Nephron progenitor cell (in vitro differentiated cells): ENCODE measurements at regions not wholly inside any gene's neighbourhood (a gene's known extent, or its start where the extent isn't known, plus 50 kb on each side); places are given as distances from the start of the nearest gene placed in this dataset.

Source experiments
- DNase-seq: peaks from one replicate; pipeline ENCODE4 v3.0.0; 2021
- H3K27ac Mint-ChIP-seq: 2 replicates; pipeline ENCODE4 v1.8.0; 2021; ENCODE audit warnings: mild to moderate bottlenecking, moderate library complexity, mixed read lengths
- H3K27me3 Mint-ChIP-seq: 2 replicates; pipeline ENCODE4 v1.8.0; 2021; ENCODE audit warnings: mild to moderate bottlenecking, low read depth, mixed read lengths; ENCODE audit not compliant: poor library complexity
- H3K36me3 Mint-ChIP-seq: 2 replicates; pipeline ENCODE4 v1.8.0; 2021; ENCODE audit warnings: low read depth, mixed read lengths
- H3K4me1 Mint-ChIP-seq: 2 replicates; pipeline ENCODE4 v1.8.0; 2021; ENCODE audit warnings: mixed read lengths
- H3K4me3 Mint-ChIP-seq: 2 replicates; pipeline ENCODE4 v1.8.0; 2021; ENCODE audit warnings: mild to moderate bottlenecking, moderate library complexity, mixed read lengths
- H3K9me3 Mint-ChIP-seq: 2 replicates; pipeline ENCODE4 v1.8.0; 2021; ENCODE audit warnings: mild to moderate bottlenecking, moderate library complexity, mixed read lengths
- CTCF ChIP-seq: fragments of 200-600 bp; sonication (generic); IDR thresholded peaks from 2 replicates; pipeline ENCODE4 v1.5.0; 2021; ENCODE audit warnings: antibody characterized with exemption

DNA sequence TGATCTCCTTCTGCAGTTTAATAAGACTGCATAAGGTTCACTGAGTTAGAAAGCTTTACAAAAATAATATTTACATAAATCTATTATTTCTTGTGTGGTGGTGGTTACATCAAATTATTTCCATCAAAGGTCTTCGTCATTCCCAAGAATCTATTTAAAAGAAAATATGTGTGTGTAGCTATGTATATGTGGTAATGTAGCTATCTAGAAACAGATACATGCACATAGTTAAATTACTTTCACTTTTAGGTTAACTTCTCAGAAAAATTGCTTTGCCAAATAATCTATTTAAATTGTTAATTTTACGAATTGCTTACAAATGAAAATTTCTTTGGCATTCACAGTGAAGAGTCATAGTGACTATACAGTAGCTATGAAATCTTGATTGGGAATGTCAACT lies 633.2 kb downstream of the DMRTA1 start:
- no peaks in the 10 kb centered on the region for H3K4me1 Mint-ChIP-seq
- DNase-seq = no peak
- no peak overlapping the region for H3K27ac Mint-ChIP-seq
- peaks cover 4% of the 10 kb centered on the region for H3K9me3 Mint-ChIP-seq
- TF ChIP-seq CTCF = no peak
- H3K36me3 Mint-ChIP-seq = no peaks in the 10 kb centered on the region
- H3K4me3 Mint-ChIP-seq = no peak overlapping the region
- H3K27me3 Mint-ChIP-seq = no peaks in the 10 kb centered on the region

DNA sequence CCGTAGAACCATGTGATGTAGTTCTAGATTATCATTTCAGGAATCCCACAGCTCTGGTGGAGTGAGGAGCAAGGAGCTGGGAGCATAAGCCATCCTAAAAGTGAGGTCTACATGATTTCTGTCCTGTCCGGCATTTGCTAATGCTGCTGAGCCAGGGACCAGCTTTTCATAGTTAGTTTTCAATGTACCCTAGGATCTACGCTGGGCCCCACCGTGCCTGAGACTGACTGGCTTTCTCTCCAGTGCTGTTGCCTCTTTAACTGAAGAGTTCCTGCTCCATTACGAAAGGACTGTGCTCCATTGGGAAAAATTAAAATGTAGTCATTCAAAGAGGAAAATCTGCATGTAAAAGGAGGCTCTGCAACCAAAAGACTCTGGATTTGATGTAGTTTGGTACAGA lies 634.8 kb downstream of the DMRTA1 start:
- no peak for TF ChIP-seq CTCF
- no peak for DNase-seq
- Mint-ChIP-seq H3K27ac (no peak overlapping the region), H3K36me3 (no peaks in the 10 kb centered on the region), H3K4me1 (no peaks in the 10 kb centered on the region), H3K4me3 (no peak overlapping the region), H3K9me3 (peaks cover 17% of the 10 kb centered on the region), H3K27me3 (no peaks in the 10 kb centered on the region)

- Mint-ChIP-seq H3K4me3 (no peak overlapping the region), H3K27ac (no peak overlapping the region), H3K9me3 (peaks cover 17% of the 10 kb centered on the region), H3K36me3 (no peaks in the 10 kb centered on the region), H3K4me1 (no peaks in the 10 kb centered on the region), H3K27me3 (peaks cover 2% of the 10 kb centered on the region)
- TF ChIP-seq CTCF = no peak
- peak; percentile 36 for DNase-seq
Observed at GRCh38 chr9:23088932-23089364, 642.3 kb downstream of the DMRTA1 start.

GRCh38 chr9:23117616-23118015 lies 671.0 kb downstream of the DMRTA1 start:
- no peak for TF ChIP-seq CTCF
- DNase-seq = no peak
- H3K4me3 Mint-ChIP-seq = no peak overlapping the region
- H3K36me3 Mint-ChIP-seq = no peaks in the 10 kb centered on the region
- no peaks in the 10 kb centered on the region for H3K4me1 Mint-ChIP-seq
- H3K9me3 Mint-ChIP-seq = no peaks in the 10 kb centered on the region
- H3K27me3 Mint-ChIP-seq = peaks cover 4% of the 10 kb centered on the region
- H3K27ac Mint-ChIP-seq = no peak overlapping the region

- no peaks in the 10 kb centered on the region for H3K36me3 Mint-ChIP-seq
- H3K27ac Mint-ChIP-seq = no peak overlapping the region
- H3K4me1 Mint-ChIP-seq = no peaks in the 10 kb centered on the region
- H3K27me3 Mint-ChIP-seq = peaks cover 4% of the 10 kb centered on the region
- H3K4me3 Mint-ChIP-seq = no peak overlapping the region
- DNase-seq = no peak
- no peaks in the 10 kb centered on the region for H3K9me3 Mint-ChIP-seq
- TF ChIP-seq CTCF = no peak
Observed at GRCh38 chr9:23120630-23121029, 674.0 kb downstream of the DMRTA1 start.

GRCh38 chr9:23123048-23123632 lies 676.5 kb downstream of the DMRTA1 start:
- Mint-ChIP-seq H3K4me1 (no peaks in the 10 kb centered on the region), H3K9me3 (no peaks in the 10 kb centered on the region), H3K36me3 (no peaks in the 10 kb centered on the region), H3K27me3 (peaks cover 4% of the 10 kb centered on the region), H3K4me3 (no peak overlapping the region), H3K27ac (no peak overlapping the region)
- DNase-seq = peak; percentile 54
- TF ChIP-seq CTCF = peak; percentile 78
